NCI-H510A treated with DMSO at 0.1 percent for 48 hours (cell line): ENCODE measurements at regions not wholly inside any gene's neighbourhood (a gene's known extent, or its start where the extent isn't known, plus 50 kb on each side); places are given as distances from the start of the nearest gene placed in this dataset.
A peak's percentile ranks its signal among the peaks of the same experiment; 100 is the strongest.
"Not testable (repeated sequence)": the region's sequence is repeated elsewhere in the genome, so short reads cannot be mapped to it uniquely, and the experiment has no call there.

Experiments
- DNase-seq: peaks from one replicate; lab custom pipeline; 2025; lab: John Stamatoyannopoulos, UW

- peak; percentile 38 for DNase-seq
Measured at GRCh38 chr6:119445666-119446065, 96.1 kb upstream of the MAN1A1 start.

- no peak for DNase-seq
Measured at GRCh38 chr6:119444642-119445557, 95.3 kb upstream of the MAN1A1 start.

GRCh38 chr6:119443993-119444641 is 94.6 kb upstream of the MAN1A1 start:
- no peak for DNase-seq

GRCh38 chr6:119442776-119443184 is 93.2 kb upstream of the MAN1A1 start:
- DNase-seq = peak; percentile 73

- DNase-seq = no peak
Measured at GRCh38 chr6:119440953-119441352, 91.4 kb upstream of the MAN1A1 start.

- DNase-seq = no peak
Measured at GRCh38 chr6:119436583-119436982, 87.0 kb upstream of the MAN1A1 start.

GRCh38 chr6:119431799-119432198 is 82.2 kb upstream of the MAN1A1 start:
- DNase-seq = no peak

GRCh38 chr6:119430805-119431204 is 81.2 kb upstream of the MAN1A1 start:
- no peak for DNase-seq

- no peak for DNase-seq
Measured at GRCh38 chr6:119428633-119429032, 79.1 kb upstream of the MAN1A1 start.

GRCh38 chr6:119426619-119427018 is 77.1 kb upstream of the MAN1A1 start:
- no peak for DNase-seq

- no peak for DNase-seq
Measured at GRCh38 chr6:119423996-119424395, 74.4 kb upstream of the MAN1A1 start.

- not testable (repeated sequence) for DNase-seq
Measured at GRCh38 chr6:119418084-119418483, 68.5 kb upstream of the MAN1A1 start.

- DNase-seq = no peak
Measured at GRCh38 chr6:119407156-119407555, 57.6 kb upstream of the MAN1A1 start.

- not testable (repeated sequence) for DNase-seq
Measured at GRCh38 chr6:119405114-119405513, 55.6 kb upstream of the MAN1A1 start.
